ENCODE measurements at regions not wholly inside any gene's neighbourhood (a gene's known extent, or its start where the extent isn't known, plus 50 kb on each side); places are given as distances from the start of the nearest gene placed in this dataset.

GRCh38 chr11:92845390-92845789 is 124.1 kb upstream of the MTNR1B start (continued):
- no peak for TF ChIP-seq ZMIZ1 (IDR thresholded peaks at IDR 0.05; ENCODE audit: low read depth in 2 of 2, low read length in 2 of 2)
- TF ChIP-seq CHAMP1 (IDR thresholded peaks at IDR 0.05): no peak
- TF ChIP-seq NR1H2 (CRISPR knock-in tag; IDR thresholded peaks at IDR 0.05): no peak

- Histone ChIP-seq H3K27me3 (ENCODE audit: control insufficient read depth in 2 of 2, insufficient read depth in 2 of 2, low read length in 2 of 2) (0 out of 5 replicates have a peak, but pooled peaks cover 0 to 5% of the 10 kb centered on the region in 2 experiments), H3K9ac (ENCODE audit: insufficient read depth in 1 of 2, low read depth in 2 of 2, low read length in 2 of 2) (no peak overlapping the region), H3K4me2 (ENCODE audit: insufficient read depth, low read length) (no peak overlapping the region), H4K20me1 (replicated peaks; ENCODE audit: control insufficient read depth, insufficient read depth, low read length) (no peaks in the 10 kb centered on the region), H3K9me1 (ENCODE audit: control insufficient read depth, insufficient read depth, low read length) (no peaks in the 10 kb centered on the region), H3K27ac (ENCODE audit: extremely low read depth, low read depth, low read length) (no peak overlapping the region), H2AFZ (ENCODE audit: low read depth, low read length) (no peak overlapping the region), H3K36me3 (ENCODE audit: control insufficient read depth, insufficient read depth, low read length) (no peaks in the 10 kb centered on the region), H3K9me3 (replicated peaks; ENCODE audit: control insufficient read depth, insufficient read depth, low read depth, low read length) (no peaks in the 10 kb centered on the region), H3K79me2 (ENCODE audit: control insufficient read depth, insufficient read depth, low read length) (no peaks in the 10 kb centered on the region), H3K4me3 (no peak overlapping the region), H3K4me1 (replicated peaks in 1 of 2; ENCODE audit: control insufficient read depth in 2 of 2, insufficient read depth in 2 of 2, low read length in 2 of 2) (no peaks in the 10 kb centered on the region)
- ChIA-PET CTCF (ENCODE audit: low intra/inter-chr PET ratio) (no interaction called here), POLR2A (interaction anchor here (0.6 to 0.7 kb wide), 2 partner anchors 15 to 312 kb away, joined by 3 read pairs; no protein-coding TSS in a partner anchor)
- intact Hi-C loops (cut with micrococcal nuclease) (no loop called here), in situ Hi-C loops (cut with MboI) (no loop called here)
- no TSS peak for BruUV-seq (replicated peaks)
- DNase-seq (ENCODE audit: extremely low read depth in 1 of 4, low spot score in 3 of 4) (no peak), ATAC-seq (no peak), FAIRE-seq (no peak)
- WGBS (ENCODE audit: insufficient coverage, low coverage, missing lambda C conversion rate): 8% methylated on average over 2 of the region's 2 CpGs
- TF ChIP-seq ZNF175 (CRISPR knock-in tag; IDR thresholded peaks at IDR 0.05; ENCODE audit: low read depth): no peak
- no peak for TF ChIP-seq CBFB (CRISPR knock-in tag; IDR thresholded peaks at IDR 0.05)
- TF ChIP-seq ZNF609 (CRISPR knock-in tag; IDR thresholded peaks at IDR 0.05; ENCODE audit: borderline replicate concordance): no peak
- no peak for TF ChIP-seq ZNF717 (CRISPR knock-in tag; IDR thresholded peaks at IDR 0.05)
- TF ChIP-seq ZKSCAN1 (IDR thresholded peaks at IDR 0.05; ENCODE audit: low read depth, low read length): no peak
- TF ChIP-seq TEAD2 (tag; IDR thresholded peaks at IDR 0.05): no peak
- TF ChIP-seq NELFE (IDR thresholded peaks at IDR 0.05; ENCODE audit: insufficient read depth, insufficient read length): no peak
These were observed 123.6 kb upstream of the MTNR1B start for GRCh38 chr11:92845805-92846204.

Data from K562 (cell line).